ENCODE measurements at regions not wholly inside any gene's neighbourhood (a gene's known extent, or its start where the extent isn't known, plus 50 kb on each side); places are given as distances from the start of the nearest gene placed in this dataset.

DNA sequence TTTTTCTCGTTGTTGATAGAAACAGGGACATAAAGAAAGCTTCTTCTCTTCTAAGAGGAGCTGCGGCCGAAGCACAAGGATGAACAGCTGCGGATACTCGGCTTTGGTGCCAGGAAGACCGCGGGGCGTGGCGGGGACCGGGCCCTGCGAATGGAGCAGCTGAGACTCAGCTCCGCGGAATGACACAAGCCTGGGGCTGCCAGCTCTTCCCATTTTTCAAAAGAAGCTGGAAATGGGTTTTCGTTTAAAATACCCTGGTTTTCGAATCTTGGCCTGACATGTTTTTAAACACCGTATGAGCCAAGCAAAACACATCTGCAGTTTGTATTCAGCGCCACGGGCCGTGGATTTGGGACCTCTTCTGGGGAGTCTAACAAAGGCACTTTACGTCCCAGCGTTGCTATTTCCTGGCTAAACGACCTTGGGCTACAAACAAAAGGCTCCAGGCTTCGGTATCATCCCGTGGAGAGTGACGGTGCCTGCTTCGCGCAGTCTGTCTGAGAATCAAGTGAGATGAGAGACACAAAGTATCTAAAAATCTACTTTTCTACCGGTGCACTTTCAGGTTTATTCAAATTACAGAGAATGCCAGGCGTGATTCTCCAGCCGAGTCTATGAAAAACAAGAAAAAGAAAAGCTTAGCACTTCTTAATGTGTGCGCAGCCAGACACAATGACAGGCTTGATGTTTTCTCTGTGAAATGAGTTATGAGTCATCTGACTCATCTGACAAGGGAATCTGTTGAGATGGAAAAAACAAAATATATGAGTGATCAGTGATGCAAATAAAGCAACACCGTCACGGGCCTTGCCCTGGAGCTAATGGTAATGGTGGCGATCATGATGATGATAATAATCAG lies 114.0 kb upstream of the TMEM132D start:
- DNase-seq, result no peak

DNA sequence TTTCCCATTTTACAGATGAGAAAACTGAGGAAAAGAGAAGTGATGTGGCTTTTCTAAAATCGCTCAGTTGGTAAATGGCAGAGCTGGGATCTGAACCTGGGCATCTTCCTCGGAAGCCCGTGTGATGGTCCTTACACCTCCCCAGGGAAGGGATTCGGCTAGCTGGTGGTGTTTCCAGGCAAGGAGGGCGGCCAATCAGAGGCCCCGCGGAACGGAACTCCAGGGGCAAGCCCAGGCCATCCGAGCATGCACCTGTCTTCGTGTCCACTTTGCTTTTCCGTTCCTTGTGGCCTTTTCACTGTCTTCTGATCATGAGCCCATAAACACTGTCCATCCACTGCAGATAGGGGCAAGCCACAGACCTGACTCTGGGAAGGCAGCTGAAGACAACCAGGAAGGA lies 114.8 kb upstream of the TMEM132D start:
- no peak for DNase-seq

DNA sequence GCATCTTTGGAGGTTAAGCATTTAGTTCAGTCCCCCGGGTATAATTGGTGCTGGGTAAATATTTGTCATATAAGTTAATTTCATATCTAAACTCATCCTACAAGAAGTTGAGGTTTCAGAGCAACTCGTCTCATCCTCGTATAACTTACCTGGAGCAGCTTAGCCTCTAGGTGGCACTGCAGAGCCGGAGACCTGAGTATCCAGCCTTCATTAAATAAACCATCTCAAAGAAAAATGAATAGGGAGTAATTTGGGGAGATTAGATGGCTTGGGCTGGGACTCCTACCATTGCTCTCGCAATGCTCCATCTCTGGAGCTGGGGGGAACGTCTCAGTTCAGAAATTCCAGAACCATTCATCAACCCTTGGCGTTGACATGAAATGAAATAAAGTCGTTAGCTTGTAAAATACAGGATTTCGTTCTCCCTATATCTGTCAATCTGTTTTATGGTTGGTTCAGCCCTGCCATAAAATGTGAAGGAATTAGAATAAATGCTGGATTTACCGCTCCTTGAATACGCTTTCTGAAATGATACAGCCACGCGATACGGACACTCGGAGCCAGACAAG lies 122.9 kb upstream of the TMEM132D start:
- DNase-seq, result peak; percentile 40

DNA sequence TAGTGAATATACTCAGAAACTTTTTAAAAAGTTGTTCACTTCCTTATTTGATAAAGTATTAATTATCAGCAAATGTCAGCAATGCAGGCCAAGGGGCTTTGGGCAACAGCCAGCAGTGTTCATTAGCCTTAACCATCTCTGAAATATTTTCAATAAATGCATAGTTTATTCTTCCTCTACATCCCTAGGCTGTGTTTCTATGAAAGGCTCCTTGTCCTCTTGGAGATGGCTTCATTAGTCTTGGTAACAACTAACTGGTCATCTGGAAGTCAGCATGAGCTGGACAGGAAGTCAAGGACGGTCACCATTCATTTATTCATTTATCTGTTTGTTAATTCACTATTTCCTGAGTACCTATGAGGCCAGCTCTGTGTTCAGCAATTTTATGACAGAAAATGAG lies 124.0 kb upstream of the TMEM132D start:
- DNase-seq, result no peak

DNA sequence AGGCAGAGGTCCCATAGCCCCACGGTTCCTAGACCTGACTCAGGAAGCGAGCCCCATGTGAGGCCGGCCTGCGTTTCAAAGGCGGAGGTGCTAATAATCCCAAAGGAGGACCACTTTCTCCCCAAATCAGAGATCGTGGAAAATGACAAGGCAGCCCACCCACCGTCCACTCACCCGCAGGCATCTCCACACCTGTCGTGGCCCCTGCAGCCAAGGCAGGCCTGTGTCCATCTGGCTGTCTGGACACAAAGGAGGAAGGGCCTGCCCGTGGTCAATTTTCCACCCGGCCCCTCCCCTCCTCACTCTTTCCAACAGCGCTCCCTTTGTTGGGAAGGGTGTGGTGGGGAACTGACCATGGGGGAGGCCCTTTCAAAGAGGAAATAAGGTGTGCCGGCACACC lies 125.3 kb upstream of the TMEM132D start:
- no peak for DNase-seq

DNA sequence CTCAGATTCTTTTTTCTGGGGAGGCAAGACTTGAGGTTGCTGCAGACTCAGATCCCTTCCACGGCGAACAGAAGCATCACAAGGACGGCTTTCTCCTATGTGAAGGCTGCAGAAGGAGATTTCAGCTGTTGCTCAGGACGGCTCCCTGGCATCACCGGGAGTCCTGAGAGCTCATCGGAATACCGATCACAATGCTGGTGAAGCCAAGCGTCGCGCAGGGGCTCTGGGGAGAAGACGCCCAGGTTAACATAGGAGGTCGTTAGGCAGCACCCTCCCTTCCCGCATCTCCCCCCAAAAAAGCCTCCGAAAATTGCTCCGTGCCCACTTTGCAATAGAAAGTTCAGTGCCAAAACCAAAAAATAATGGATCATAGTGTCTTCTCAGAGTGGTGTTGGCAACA lies 127.2 kb upstream of the TMEM132D start:
- no peak for DNase-seq

DNA sequence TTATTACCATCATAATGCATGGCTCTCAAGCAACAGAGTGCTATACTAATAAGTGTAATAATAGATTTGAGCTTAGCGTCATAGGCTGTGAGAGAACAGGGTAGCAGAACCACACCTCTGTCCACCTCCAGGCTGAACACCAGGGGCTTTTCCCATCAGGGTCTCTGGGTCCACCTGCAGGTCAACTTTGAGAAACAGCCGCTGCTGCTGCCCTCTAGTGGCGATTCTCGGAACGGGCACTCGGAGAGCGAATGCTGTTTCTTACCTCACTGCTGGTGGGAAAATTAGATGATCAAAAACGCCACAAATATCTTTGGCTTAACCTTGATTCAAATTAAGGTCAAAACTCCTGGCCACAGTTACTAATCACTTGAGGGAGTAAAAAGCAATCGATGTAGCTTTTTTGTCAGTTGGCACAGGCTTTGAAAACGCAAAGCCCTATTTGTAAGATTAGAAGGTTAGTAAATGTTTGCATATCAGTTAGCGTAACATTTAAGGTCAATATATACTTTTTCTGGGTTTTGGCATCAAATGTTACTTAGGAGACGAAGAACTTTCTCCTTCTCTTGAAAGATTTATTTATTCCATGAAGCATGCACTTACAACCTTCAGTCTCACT lies 127.9 kb upstream of the TMEM132D start:
- DNase-seq, result peak; percentile 66

DNA sequence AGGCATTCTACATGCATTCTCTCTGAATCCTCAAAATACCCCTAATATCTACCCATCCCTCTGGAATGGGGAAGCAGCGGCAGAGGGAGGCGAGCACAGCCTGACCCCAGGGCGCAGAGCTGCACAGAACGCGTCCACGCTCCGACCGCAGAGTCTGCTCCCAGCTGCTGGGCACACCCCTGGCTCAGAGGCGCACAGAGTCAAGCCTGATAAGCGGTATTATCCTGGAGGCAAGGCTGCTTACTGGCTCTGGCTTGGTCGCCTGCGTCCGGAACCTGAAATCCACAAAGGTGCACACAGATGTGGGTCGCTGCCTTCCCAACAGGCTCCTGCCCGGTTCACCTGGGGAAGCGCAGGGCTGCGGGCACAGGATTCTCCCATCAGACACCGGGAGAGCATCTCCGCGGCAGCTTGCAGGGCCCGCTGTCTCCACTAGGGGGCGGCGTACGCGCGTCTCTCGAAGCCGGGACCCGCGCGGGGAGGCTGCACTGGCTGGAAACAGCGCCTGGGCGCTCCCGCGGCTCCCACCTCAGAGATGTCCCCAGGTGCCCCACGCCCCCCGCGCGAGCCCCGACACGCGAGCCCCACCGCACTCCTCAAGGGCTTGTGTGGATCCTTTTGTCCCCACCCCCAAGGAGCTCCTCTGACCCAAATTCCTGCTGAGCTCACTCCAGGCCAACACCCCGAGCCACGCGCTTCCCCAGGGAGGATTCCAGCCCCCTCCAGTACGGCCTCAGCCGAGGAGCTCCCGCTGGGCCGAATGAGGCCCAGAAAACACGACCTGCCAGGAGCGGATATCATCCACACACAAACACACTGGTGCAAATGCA lies 120.1 kb upstream of the FZD10 start:
- peak; percentile 49 for DNase-seq

DNA sequence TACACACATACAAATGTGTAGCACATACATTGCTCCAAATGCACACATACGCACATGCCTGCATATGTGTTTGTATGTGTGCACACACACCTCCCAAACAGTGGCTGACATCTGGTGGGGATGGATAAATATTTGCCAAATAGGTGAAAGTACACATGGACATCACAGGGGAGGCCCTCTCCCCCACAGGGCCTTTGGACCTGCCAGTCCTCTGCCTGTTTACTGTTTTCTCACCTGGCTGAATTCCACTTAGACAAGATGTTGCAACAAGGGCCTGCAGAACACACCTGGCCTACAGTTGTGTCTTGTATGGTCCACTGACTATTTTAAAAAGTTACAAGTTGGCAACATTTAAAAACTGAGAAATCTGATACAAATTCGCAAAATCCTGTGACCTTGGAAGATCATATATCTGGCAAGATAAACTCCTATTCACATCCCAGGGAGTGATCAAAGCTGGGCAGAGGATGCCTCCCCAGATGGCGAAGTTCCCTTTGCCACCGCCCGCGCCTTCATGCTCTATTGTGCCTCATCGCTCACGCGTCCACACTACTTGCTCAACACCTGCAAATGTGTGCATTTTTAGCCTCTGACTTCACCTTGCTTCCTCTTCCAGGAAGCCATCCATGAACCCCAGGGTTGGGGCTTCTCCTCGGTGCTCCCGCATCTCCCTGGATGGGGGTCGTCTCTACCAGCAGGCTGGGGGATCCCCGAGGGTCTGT lies 118.4 kb upstream of the FZD10 start:
- no peak for DNase-seq

DNA sequence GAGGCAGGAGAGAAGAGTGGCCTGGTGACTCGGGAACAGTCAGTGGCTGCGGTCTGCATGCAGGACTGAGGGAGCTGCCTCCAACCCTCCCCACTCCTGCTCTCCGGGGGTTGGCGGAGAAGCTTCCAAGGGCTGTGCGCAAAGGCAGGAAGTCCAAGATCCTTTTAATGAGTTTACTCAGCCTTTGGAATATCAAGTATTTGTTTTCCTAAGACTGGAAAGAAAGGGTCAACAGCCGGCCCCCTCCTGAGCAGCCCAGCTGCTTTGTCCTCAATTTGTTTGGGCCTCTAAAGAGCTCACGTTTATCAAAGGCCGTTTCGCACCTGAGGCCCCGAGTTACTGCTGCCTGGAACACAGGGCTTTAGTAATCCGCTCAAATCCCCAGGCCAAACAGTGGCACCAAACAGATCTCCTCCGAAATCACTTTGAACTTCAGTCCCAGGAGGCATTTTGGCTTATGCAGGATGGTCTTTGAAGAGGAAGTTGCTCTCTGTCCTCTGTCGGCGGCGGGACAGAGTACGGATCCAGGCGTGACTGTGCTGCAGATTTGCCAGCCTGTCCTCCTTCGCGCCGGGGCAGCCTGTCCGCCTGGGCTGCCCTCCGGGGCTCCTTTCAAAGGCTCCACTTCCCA lies 117.2 kb upstream of the FZD10 start:
- DNase-seq, result no peak

DNA sequence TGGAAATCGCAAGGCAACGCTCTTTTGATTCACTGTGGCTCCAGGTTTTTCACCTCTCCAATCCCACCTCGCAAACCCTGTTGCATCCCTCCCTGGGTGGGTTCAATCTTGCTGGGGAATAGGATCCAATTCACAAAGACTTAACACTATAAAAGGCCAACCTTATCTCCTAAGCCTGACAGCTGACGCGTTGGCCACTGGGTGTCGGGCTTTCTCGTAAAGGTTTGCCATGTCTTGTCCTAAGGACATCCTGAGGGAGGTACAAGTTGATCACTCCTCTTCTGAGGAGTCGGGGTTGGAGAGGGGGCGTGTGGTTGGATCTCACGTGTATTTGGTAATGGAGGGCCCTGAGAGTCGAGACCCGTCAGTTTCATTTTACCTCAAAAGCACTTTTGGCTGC lies 112.6 kb upstream of the FZD10 start:
- no peak for DNase-seq

DNA sequence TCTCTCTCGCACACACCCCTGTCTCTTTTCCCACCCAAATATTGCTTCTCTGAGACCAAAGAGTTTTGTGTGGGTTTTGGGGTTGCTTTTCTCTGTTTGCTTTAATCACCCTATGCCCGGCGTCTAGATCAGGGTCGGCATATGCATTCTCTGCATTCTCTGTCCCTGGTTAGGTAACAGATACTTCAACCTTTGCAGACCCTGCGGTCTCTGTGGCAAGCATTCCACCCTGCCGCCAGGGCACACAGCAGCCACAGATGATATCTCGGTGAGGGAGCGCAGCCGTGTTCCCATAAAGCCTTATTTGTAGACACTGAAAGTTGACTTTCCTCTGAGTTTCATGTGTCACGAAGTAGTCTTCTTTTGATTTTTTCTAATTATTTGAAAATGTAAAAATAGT lies 110.4 kb upstream of the FZD10 start:
- DNase-seq, result no peak

DNA sequence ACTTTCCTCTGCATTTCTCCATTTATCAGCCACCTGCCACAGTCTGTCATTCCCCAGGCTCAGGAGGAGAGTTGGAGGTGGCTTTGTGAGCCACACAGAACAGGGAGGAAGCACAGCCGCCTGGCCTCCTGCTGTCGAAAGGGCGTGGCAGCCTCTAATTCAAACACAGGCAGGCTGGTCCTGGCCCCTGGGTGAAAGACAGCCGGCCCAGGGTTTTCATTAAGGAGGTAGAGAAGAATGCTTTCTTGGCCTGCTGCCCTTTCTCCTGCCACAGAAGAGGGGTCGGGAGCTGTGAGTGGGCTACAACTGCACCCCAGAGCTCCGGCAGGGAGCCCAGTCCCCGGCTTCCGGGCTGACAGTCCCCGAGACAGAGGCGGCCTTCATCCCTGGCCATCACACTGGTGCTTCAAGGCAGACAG lies 108.6 kb upstream of the FZD10 start:
- no peak for DNase-seq

DNA sequence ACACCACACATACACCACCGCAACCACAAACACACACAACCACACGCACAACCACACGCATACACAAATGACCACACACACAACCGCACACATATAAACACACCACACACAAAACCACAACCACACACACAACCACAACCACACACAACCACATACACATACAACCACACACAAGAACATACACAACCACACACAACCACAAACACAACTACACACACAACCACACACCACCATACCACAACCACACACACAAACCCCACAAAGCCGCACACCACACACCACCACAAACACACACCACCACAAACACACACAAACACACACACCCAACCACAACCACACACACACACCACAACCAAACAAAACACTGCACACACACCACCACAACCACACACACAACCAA lies 107.5 kb upstream of the FZD10 start:
- DNase-seq, result no peak

DNA sequence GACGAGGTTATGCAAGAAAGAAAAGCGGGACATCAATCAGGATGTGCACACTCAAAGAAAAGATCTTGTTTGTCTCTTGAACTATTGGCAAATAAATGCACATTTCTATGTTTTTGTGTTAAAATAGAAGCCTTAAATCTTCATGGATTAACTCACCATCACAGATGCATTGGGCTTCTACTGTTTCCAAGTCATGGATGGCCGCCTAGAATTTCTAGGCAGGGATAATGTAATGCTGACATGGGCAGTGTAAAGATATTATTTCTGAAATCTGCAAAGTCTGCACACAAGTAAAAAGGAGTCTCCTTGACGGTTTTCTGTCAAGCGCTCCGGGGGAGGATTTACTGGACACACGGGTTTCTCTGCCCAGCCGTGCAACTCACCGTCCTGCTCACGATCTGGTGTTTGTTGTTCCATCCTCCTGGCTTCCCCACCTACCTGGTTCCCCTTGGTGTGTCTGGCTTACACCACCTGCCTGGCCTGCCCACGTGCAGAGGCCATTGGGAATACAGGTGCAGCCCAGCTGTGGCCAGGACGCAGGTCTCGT lies 103.3 kb upstream of the FZD10 start:
- DNase-seq, result no peak

DNA sequence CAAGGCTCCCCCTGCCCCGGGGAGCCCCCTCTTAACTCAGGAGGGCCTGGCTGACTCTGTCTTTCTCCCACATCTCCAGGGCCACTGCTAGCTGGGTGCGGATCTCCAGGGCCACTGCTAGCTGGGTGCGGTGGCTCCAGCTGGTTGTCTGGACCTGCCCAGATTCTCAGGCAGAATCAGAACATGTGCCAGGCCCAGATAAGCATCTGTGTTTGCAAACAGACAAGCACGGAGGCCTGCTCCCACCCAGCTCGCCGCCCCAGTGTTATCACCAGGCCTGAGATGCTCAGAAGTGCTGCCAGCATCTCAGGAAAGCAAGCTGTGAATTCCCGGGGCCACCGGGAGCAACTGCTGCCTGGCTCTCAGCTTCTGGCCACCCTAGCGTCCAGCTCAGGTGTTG lies 98.4 kb upstream of the FZD10 start:
- no peak for DNase-seq

DNA sequence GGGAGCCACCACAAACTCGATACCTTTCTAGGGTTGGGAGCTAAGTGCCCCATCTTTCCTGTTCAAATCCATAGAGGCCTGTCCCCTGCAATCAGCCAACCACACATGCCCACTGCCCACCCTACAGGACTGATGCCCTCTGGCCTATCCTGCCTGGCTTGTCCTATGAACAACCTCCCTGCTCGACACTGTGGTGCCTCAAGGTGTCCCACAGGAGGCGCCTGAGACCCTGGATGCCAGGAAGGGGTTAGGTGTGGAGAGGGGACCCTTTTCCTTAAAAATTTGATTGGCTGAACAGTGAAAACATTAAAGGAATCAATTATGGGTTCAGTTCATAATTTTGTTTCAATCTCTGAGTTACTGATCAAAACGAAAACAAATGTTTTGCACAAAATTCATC lies 97.3 kb upstream of the FZD10 start:
- DNase-seq, result no peak

DNA sequence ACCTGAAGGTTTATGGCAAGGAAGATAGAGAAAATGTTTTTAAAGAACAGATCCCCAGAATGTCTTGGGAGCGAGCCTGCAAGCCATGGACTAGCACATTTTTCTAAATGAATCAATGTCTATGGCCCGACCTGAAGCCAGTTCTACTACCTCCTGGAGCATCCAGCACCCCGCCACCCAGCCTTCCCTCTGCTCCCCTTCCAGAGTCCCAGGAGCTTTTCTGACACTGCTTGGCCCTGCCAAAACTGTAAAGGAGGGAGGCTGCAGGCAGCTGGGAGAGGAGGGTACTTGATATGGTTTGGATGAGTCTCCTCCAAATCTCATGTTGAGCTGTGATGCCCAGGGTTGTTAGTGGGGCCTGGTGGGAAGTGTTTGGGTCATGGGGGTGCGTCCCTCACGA lies 95.5 kb upstream of the FZD10 start:
- DNase-seq, result no peak

DNA sequence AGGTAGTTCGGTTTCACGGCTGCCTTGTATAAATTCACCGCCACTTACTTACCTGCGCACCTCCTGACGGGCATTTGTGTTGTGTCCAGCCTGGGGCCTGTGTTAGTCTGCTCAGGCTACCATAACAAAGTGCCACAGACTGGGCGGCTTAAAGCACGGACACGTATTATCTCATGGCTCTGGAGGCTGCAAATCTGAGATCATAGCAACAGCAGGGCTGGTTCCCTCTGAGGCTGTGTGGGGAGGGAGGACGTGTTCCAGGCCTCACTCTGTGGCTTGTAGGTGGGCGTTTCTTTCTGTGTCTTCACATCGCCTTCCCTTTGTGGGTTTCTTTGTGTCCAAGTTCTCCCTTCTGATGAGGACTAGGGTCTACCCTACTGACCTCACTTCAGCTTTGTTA lies 93.5 kb upstream of the FZD10 start:
- DNase-seq, result no peak

DNA sequence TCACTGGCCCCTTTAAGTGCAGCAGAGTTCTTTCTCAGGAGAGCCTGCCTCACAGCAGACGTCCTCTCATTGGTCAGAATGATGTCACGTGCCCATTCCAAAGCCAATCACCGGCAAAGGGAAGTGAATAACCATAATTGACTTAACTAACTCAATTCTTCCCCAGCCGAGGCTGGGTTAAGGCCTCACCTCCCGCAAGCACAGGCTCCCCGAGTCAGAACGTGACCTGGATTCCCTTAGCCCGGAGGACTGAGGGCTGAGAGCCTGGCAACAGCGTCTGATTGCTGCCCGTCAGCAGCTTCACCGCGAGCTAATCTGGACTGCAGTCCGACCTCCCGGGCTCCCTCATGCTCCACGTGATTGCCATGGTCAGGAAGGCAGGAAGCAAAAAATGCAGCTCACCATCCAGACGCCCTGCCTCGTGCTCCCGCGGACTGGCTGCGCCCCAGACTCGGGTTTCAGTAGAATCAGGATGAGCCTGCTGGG lies 92.1 kb upstream of the FZD10 start:
- DNase-seq, result no peak

DNA sequence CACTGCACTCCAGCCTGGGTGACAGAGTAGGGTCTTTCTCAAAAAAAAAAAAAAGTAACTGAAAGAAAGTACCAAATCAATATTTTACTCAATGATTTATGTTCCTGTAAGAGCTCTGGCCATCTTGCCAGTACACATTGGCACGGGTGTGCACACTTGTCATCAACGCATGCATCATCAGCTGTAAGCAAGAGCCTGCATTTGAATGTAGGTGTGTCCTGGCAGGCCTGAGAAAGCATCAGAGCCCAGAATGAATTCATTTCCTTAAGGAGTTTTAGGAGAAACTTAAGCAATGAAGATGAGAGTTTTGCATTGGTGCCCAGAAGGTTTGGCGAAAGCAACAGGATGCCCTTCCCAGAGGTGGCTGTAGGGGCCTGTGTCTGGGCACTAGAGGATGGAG lies 88.5 kb upstream of the FZD10 start:
- DNase-seq, result no peak
